Ovary (tissue), 3 donors: ENCODE measurements at regions not wholly inside any gene's neighbourhood (a gene's known extent, or its start where the extent isn't known, plus 50 kb on each side); places are given as distances from the start of the nearest gene placed in this dataset.

ENCODE experiments used
- CTCF ChIP-seq, 3 donors: fragments of 450-650 bp in 2 of 3; fragments of 200-600 bp in 1 of 3; IDR thresholded peaks; one replicate each; pipeline versions ENCODE4 v1.5.1 to v1.8.0; 2016 to 2022; ENCODE audit warnings: antibody characterized with exemption in 3 of 3, mild to moderate bottlenecking in 1 of 3
- EP300 ChIP-seq: sonication (generic); formaldehyde crosslinking; IDR thresholded peaks from one replicate; pipeline ENCODE4 v1.6.1; 2017; ENCODE audit warnings: antibody characterized with exemption
- donor health status: DM: no; HTN: no; CAD: no.

DNA sequence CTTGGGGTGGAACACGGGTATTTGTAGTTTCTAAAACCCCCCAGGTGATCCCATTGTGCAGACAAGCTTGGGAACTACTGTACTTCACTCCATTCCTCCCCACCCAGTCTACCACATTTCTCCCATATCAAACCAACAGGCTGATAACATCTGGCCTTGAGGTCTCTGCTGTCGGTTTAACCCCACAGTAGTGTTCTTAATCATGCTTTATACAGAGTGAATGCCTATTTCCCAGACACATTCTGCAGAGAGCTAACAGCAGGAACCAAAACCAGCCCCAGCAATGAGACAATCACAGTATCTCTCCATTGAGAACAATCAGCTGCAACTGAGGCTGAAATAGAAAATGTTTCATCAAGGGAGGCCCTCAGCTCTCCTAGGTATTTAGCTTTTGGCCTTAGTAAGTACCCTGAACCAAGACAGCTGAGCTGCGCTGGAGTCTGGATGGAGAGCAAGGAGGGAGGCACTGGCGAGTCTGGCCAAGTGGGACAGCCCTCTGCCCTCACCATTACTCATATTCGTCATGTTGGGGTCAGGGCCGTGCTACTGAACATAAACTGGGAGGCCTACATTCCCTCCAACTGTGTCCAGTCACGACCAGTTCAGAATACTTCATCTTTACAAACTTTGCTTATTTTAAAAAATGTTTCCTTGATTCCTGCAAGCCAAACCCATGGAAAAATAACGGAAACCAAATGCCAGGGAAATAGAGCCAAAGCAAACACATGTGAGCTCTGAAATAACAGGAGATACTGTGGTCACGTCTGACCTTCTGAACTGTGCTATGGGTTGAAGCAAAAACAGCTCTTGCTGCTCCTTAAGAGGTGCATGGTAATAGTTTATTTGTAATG lies 81.0 kb downstream of the CCDC34 start:
- TF ChIP-seq EP300: no peak
- no peak for TF ChIP-seq CTCF (IDR thresholded peaks at IDR 0.05)
